Coronary artery (tissue), 2 donors: ENCODE measurements at regions not wholly inside any gene's neighbourhood (a gene's known extent, or its start where the extent isn't known, plus 50 kb on each side); places are given as distances from the start of the nearest gene placed in this dataset.
"Not testable (repeated sequence)": the region's sequence is repeated elsewhere in the genome, so short reads cannot be mapped to it uniquely, and the experiment has no call there.

ENCODE experiments used
- DNase-seq: peaks from one replicate; pipeline ENCODE4 v3.0.0-alpha.2; 2017; ENCODE audit warnings: low spot score
- H3K27ac ChIP-seq, 2 donors: fragments of 200-600 bp; sonication (generic); one replicate each; pipeline ENCODE4 v1.5.1; 2016 to 2019
- H3K4me3 ChIP-seq: fragments of 200-600 bp; sonication (generic); 2 replicates; pipeline ENCODE4 v1.5.1; 2016; ENCODE audit warnings: mild to moderate bottlenecking, moderate library complexity
- CTCF ChIP-seq: fragments of 200-600 bp; sonication (generic); IDR thresholded peaks from one replicate; pipeline ENCODE4 v1.5.1; 2019; ENCODE audit warnings: antibody characterized with exemption

DNA sequence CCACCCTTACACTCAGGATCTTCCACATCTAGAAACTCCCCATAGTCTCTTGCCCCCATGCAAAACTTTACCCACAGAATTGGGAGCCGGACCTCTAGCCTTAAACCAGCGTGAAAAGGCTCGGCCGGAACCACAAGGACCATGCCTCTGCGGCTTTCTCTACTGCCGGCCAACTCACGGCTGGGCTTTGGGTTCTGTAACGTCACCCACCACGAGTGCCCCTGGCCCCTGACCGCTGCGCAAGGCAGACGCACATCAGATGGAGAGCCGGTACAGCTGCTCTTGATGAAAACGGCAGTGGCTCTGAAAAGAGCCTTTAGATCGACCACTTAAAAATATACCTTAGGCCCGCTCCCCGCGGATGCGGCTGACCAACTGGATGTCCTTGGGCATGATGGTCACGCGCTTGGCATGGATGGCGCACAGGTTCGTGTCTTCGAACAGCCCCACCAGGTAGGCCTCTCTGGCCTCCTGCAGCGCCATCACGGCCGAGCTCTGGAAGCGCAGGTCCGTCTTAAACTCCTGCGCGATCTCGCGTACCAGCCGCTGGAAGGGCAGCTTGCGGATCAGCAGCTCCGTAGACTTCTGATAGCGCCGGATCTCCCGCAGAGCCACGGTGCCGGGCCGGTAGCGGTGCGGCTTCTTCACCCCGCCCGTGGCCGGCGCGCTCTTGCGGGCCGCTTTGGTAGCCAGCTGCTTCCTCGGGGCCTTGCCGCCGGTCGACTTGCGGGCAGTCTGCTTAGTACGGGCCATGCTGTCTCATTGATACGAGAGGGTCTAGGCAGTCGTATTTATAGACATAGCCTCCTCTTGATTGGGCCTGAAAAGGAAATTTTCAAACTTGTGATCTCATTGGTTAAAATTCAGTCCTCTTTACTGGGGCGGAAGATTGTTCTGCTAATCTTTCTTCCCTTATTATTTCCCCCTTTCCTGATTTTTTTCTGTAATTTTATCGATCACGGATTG lies 66.3 kb downstream of the FAM72C start:
- DNase-seq = peak; percentile 62
- peak overlapping the region; percentile 14 to 76 for H3K27ac ChIP-seq
- peak overlapping the region; percentile 70 for H3K4me3 ChIP-seq

DNA sequence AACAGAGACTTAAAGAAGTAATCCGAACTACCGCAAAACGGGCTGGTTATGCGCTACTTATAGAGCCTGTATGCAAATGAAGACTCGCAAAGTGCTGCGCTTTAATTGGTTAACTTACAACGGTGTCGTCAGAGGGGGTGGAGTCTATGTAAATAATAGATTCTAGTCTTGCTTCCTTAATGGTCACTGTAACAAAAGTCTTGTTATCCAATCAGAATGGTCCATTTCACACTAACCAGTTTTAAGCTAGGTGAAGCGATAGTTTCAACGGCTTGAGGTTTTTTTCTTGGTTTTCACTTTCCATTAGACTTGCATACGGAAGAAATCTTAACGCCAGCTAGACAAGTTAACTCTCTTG lies 67.2 kb downstream of the FAM72C start:
- not testable (repeated sequence) for DNase-seq
- Histone ChIP-seq H3K27ac (peak overlapping the region in 1 of 2 donors; percentile 88), H3K4me3 (peak overlapping the region; percentile 78)

DNA sequence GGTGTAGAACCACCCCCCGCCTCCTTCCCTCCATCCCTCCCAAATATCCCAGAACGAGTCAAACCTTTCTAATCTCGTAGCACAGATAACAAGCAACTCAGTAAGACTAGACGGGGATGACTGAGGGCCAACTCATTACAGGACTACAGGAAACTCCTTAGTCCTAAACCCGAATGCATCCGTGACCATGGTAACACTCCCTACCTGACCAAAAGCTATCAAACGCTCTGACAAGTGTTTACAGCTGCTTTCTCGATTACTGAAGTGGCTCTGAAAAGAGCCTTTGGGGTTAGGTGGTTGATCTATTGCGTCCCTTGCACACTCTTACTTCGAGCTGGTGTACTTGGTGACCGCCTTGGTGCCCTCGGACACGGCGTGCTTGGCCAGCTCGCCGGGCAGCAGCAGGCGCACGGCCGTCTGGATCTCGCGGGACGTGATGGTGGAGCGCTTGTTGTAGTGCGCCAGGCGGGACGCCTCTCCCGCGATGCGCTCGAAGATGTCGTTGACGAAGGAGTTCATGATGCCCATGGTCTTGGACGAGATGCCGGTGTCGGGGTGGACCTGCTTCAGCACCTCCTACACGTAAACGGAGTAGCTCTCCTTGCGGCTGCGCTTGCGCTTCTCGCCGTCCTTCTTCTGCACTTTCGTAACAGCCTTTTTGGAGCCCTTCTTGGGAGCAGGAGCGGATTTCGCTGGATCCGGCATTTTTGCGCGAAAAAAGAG lies 67.7 kb downstream of the FAM72C start:
- Histone ChIP-seq H3K4me3 (peak overlapping the region; percentile 78), H3K27ac (peak overlapping the region in 1 of 2 donors; percentile 88)
- peak; percentile 70 for DNase-seq

GRCh38 chr1:143896377-143896776 lies 75.4 kb downstream of the FAM72C start:
- not testable (repeated sequence) for DNase-seq, H3K27ac ChIP-seq, H3K4me3 ChIP-seq

DNA sequence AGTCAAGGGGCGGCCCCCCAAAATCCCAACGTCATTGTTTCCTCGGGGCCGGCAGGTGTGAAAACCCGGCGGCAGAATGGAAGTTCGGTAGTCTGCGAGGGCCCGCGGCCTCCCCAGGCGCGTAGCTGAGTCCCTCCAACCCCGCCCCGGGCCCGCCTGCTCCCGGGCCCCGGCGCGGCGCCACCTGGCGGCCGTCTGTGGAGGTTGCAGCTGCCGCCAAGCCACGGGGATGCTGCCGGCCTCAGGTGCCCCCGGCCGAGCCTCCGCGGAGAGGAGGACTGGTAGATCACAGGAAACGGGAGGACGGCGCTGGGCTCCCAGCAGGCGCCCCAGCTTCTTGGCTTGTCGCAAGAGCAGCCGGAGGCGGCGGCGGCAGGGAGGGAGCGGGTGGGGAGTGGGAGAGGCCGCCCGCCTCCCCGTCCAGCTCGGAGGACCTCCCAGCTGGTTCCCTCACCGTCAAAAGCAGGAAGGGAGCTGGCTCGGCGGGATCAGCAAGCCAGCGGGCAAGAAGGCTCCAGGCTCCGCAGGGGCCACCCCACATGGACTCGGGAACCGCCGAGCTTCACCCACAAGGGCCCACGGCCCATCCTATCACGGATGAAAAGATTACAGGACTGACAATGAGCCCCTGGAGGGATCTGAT lies 86.7 kb downstream of the FAM72C start:
- peak overlapping the region in 1 of 2 donors; percentile 71 for H3K27ac ChIP-seq
- peak; percentile 73 for DNase-seq
- H3K4me3 ChIP-seq = peak overlapping the region; percentile 63
- peak; percentile 29 for TF ChIP-seq CTCF

DNA sequence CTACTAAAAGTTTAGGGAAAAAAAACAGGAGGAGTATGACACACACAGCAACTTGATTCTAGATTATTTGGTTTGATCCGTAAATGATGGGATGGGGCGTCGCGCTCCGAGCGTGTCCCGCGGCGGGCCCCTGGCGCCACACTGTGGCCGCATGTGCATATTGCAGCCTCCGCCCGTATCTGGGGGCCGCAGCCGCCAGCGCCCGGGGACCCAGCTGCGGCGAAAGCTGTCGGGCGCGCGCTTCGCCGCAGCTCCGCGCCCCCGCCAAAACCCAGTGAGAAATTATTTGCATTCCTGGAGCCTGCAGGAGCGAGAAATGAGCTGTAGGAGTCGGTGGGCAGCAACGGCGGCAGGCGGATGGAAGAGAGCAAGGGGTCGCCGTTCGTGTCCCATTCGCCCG lies 87.3 kb downstream of the FAM72C start:
- DNase-seq = not testable (repeated sequence)
- peak overlapping the region; percentile 63 for H3K4me3 ChIP-seq
- H3K27ac ChIP-seq = peak overlapping the region in 1 of 2 donors; percentile 71

DNA sequence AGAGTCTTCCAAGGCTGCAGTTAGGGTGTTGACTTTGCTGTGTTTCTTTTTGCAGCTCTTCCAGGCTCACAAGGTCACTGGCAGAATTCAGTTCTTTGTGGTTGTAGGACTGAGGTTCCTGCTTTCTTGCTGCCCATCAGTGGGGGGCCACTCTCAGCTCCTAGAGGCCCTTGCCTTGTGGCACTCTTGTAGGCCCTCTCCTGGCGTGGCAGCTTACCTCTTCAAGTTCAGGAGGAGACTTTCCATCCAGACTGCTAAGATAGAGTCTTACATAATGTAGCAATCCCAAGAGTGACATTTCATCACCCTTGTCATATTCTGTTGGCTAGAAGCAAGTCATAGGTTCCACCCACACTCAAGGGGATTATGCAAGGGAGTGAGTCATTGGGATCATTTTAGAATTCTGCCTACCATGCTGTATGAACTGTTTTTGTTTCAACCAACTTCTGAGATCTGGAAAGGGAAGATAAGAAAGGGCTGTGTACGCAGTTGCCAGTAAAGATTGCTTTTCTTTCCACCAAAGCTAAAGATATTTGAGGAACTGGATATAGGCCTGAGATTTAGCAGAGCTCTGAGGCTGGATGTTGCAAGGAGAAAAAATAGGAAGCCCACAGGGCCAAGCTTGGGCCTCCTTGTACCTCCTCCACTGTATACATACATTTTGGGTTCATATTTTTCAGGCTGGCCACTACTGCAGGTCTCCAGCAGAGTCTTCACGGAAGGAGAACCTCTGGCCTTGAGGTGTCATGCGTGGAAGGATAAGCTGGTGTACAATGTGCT lies 91.8 kb downstream of the FAM72C start:
- not testable (repeated sequence) for H3K4me3 ChIP-seq, DNase-seq
- peak overlapping the region in 1 of 2 donors; percentile 66 for H3K27ac ChIP-seq

DNA sequence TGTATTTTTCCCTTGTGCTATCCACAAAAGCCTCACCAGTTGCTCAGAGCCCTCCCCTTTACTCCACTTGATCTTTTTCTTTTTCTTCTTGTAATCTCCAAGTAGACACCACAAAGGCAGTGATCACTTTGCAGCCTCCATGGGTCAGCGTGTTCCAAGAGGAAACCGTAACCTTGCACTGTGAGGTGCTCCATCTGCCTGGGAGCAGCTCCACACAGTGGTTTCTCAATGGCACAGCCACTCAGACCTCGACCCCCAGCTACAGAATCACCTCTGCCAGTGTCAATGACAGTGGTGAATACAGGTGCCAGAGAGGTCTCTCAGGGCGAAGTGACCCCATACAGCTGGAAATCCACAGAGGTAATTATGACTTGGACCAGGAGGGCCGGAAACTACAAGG lies 95.8 kb downstream of the FAM72C start:
- H3K27ac ChIP-seq, H3K4me3 ChIP-seq, DNase-seq: not testable (repeated sequence)

DNA sequence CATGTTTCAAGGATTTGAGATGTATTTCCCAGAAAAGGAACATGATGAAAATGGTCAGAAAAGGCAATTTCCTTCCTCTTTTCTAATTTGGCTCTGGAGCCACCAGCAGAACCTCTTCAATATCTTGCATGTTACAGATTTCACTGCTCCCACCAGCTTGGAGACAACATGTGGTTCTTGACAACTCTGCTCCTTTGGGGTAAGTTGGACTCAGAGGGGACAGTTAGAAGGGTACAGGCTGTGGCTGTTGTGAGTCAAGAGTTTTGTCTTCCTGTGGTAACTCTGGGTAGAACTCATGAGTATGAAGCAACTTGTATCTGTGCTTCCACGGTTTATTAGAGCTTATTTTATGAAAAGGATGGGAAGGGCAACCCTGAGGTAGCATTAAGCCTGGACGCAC lies 97.2 kb downstream of the FAM72C start:
- DNase-seq, H3K27ac ChIP-seq, H3K4me3 ChIP-seq: not testable (repeated sequence)

DNA sequence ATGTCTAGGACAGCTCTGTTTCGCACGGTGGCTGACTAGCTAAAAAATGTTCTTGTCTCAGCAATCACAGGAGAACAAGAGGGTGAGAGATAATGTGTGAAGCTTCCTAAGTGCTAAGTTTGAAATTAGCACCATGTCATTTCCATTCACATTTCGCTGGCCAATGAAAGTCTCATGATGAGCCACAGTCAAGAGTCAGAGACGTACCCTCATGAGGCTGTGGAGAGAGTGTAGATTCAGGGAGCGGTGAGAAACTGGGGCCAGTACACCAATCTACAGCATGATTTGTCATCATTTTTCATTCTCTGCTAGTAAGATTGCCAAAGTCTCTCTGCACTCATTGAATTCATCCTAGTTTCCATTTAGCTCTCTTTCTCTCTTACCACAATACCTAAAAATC lies 98.1 kb downstream of the FAM72C start:
- DNase-seq, H3K4me3 ChIP-seq, H3K27ac ChIP-seq: not testable (repeated sequence)

DNA sequence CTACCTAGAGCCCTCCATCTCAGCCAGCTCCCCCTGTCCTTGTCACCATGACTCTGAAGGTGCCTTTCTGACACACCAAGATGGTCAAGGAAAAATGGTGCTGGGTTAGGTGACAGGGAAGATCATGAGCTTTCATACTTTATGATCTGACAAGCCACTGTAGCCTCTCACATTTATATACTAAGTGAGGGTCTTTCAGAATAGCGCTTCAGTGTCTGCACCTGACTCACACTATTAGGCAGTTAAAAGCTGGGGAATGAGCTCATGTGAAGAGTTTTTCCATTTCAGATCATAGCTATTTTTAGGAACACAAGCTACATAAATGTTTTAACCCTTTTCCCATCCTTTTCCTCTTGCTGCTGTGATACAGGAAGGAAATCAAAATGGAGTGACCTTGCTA lies 101.4 kb downstream of the FAM72C start:
- DNase-seq, H3K4me3 ChIP-seq, H3K27ac ChIP-seq: not testable (repeated sequence)

- DNase-seq, H3K27ac ChIP-seq, H3K4me3 ChIP-seq: not testable (repeated sequence)
Observed at GRCh38 chr1:143867590-143868220, 104.1 kb downstream of the FAM72C start.

DNA sequence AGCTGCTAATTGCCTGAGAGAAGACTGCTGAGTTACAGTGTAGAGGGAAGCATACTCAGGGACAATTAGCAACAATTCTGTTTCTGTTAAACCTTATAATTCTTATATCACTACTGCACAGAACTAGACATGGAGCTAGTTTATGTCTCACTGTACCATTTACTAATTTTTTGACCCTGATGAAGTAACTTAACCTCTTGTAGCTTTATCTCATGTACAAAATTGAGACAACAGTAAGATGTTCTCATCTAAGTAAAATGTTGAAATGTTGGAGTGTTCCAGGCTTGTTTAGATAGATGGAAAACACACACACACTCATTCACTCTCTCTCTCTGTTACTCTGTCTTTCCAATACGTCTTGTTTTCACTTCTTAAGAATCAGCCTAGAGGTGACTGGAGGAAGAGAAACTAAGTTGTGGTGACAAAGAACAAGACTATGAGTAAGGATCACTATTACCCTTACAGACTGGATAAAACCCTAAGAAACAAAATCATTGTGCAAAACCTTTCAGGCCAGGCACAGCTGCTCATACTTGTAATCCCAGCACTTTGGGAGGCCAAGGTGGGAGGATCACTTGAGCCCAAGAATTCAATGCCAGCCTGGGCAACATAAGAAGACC lies 107.8 kb downstream of the FAM72C start:
- not testable (repeated sequence) for DNase-seq, H3K27ac ChIP-seq

DNA sequence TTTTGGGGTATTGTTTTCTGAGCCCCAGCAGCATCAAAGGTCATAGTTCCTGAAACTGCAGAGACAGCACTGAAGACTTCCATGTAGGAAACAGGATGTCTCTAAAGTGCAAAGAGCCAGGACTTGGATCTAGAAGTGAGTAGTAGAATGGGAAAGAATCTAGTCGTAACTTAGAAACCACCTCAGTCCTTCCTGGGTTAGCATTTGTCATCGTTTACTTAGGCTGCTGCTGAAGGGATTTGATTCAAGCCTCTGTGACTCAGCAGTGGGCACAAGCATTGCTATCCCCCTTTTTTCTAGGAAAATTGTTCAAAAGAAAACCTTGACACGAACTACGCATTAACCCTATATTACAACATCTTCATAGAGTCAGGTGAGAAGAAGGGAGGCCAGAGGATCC lies 109.1 kb downstream of the FAM72C start:
- not testable (repeated sequence) for H3K4me3 ChIP-seq, H3K27ac ChIP-seq, DNase-seq

More for the DNA sequence above, 107.8 kb downstream of the FAM72C start:
- not testable (repeated sequence) for H3K4me3 ChIP-seq

DNA sequence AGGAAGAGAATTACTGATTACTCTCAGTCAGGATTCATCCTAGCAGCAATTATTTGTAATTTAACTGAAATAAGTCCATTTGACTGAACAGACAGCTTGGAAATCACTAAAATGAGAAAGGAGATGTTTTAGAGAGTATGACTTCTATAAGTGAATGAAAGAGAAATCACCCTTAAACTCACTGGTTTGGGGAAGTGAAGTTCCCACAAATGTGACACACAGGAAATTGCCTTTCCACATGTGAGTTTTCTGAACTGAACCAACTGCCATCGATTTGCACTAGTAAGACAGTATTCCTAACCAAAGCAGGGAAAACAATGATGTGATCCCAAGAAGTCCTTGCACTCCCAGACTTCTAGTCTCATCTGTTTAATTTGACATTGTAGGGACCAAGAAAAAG lies 110.5 kb downstream of the FAM72C start:
- not testable (repeated sequence) for DNase-seq, H3K4me3 ChIP-seq

GRCh38 chr1:143855867-143856266 lies 115.9 kb downstream of the FAM72C start:
- DNase-seq, H3K4me3 ChIP-seq, H3K27ac ChIP-seq: not testable (repeated sequence)

More for the DNA sequence above, 110.5 kb downstream of the FAM72C start:
- not testable (repeated sequence) for H3K27ac ChIP-seq
